Activated CD4-positive, CD25-positive, alpha-beta regulatory T cell treated with anti-CD3 and anti-CD28 coated beads, Interleukin-2, amount 50 U/mL, for 16 hours (primary cell): ENCODE measurements at regions not wholly inside any gene's neighbourhood (a gene's known extent, or its start where the extent isn't known, plus 50 kb on each side); places are given as distances from the start of the nearest gene placed in this dataset.

Source experiments
- DNase-seq: peaks from one replicate; pipeline ENCODE4 v3.0.0-alpha.2; 2020; ENCODE audit warnings: low read depth, low spot score

GRCh38 chr22:46066691-46067090 is 83.6 kb upstream of the PPARA start:
- no peak for DNase-seq

- DNase-seq = no peak
These were observed 82.9 kb upstream of the PPARA start for GRCh38 chr22:46067159-46068111.

- no peak for DNase-seq
These were observed 82.1 kb upstream of the PPARA start for GRCh38 chr22:46068181-46068592.

GRCh38 chr22:46068593-46069491 is 81.5 kb upstream of the PPARA start:
- DNase-seq = no peak

GRCh38 chr22:46069521-46070214 is 80.7 kb upstream of the PPARA start:
- DNase-seq = no peak

- no peak for DNase-seq
These were observed 80.0 kb upstream of the PPARA start for GRCh38 chr22:46070215-46070802.

- DNase-seq = no peak
These were observed 79.4 kb upstream of the PPARA start for GRCh38 chr22:46070803-46071450.

GRCh38 chr22:46071451-46072109 is 78.7 kb upstream of the PPARA start:
- no peak for DNase-seq

- DNase-seq = no peak
These were observed 78.0 kb upstream of the PPARA start for GRCh38 chr22:46072110-46072881.

GRCh38 chr22:46072981-46073682 is 77.2 kb upstream of the PPARA start:
- no peak for DNase-seq

- no peak for DNase-seq
These were observed 76.4 kb upstream of the PPARA start for GRCh38 chr22:46073683-46074504.

- DNase-seq = no peak
These were observed 75.4 kb upstream of the PPARA start for GRCh38 chr22:46074771-46075551.

- DNase-seq = no peak
These were observed 74.4 kb upstream of the PPARA start for GRCh38 chr22:46075764-46076531.

- DNase-seq = no peak
These were observed 73.5 kb upstream of the PPARA start for GRCh38 chr22:46076651-46077339.

GRCh38 chr22:46077669-46078099 is 72.6 kb upstream of the PPARA start:
- DNase-seq = no peak
